GM23248 (cell line): ENCODE measurements at regions not wholly inside any gene's neighbourhood (a gene's known extent, or its start where the extent isn't known, plus 50 kb on each side); places are given as distances from the start of the nearest gene placed in this dataset.

Experiments
- DNase-seq: peaks from one replicate; pipeline ENCODE4 v3.0.0-alpha.2; 2015
- H2AFZ ChIP-seq: fragments of 200-600 bp; sonication (generic); 2 replicates; pipeline ENCODE4 v1.6.1; 2016; ENCODE audit warnings: antibody characterized with exemption
- H3F3A ChIP-seq: fragments of 200-600 bp; sonication (generic); 2 replicates; pipeline ENCODE4 v1.6.1; 2016; ENCODE audit warnings: mild to moderate bottlenecking, antibody characterized with exemption, mixed run types; ENCODE audit not compliant: insufficient read depth
- H3K27ac ChIP-seq: fragments of 200-600 bp; sonication (generic); 2 replicates; pipeline ENCODE4 v1.5.1; 2016; ENCODE audit warnings: mild to moderate bottlenecking
- H3K27me3 ChIP-seq: fragments of 200-600 bp; sonication (generic); replicated peaks from 2 replicates; pipeline ENCODE4 v1.6.1; 2016; ENCODE audit warnings: mild to moderate bottlenecking; ENCODE audit not compliant: insufficient read depth
- H3K36me3 ChIP-seq: fragments of 200-600 bp; sonication (generic); 2 replicates; pipeline ENCODE4 v1.6.1; 2016; ENCODE audit warnings: low read depth, mild to moderate bottlenecking
- H3K4me1 ChIP-seq: fragments of 200-600 bp; sonication (generic); 2 replicates; pipeline ENCODE4 v1.6.1; 2016; ENCODE audit warnings: mild to moderate bottlenecking; ENCODE audit not compliant: insufficient read depth
- H3K4me2 ChIP-seq: fragments of 200-600 bp; sonication (generic); one replicate; pipeline ENCODE4 v1.6.1; 2016; ENCODE audit warnings: mild to moderate bottlenecking; ENCODE audit not compliant: unreplicated experiment
- H3K4me3 ChIP-seq: fragments of 200-600 bp; sonication (generic); 2 replicates; pipeline ENCODE4 v1.5.1; 2016; ENCODE audit warnings: mild to moderate bottlenecking
- H3K79me2 ChIP-seq: fragments of 200-600 bp; sonication (generic); 2 replicates; pipeline ENCODE4 v1.6.1; 2016; ENCODE audit warnings: mild to moderate bottlenecking; ENCODE audit not compliant: insufficient read depth
- H3K9ac ChIP-seq: fragments of 200-600 bp; sonication (generic); 2 replicates; pipeline ENCODE4 v1.6.1; 2016; ENCODE audit warnings: mild to moderate bottlenecking
- H3K9me2 ChIP-seq: fragments of 200-600 bp; sonication (generic); 2 replicates; pipeline ENCODE4 v1.6.1; 2016; ENCODE audit warnings: mixed run types, mild to moderate bottlenecking, moderate library complexity; ENCODE audit not compliant: insufficient read depth
- H3K9me3 ChIP-seq: fragments of 200-600 bp; sonication (generic); one replicate; pipeline ENCODE4 v1.6.1; 2017; ENCODE audit warnings: low read depth
- H4K20me1 ChIP-seq: fragments of 200-600 bp; sonication (generic); 2 replicates; pipeline ENCODE4 v1.6.0; 2016; ENCODE audit not compliant: insufficient read depth
- EZH2 ChIP-seq: fragments of 200-600 bp; sonication (generic); IDR thresholded peaks from 2 replicates; pipeline ENCODE4 v1.6.1; 2018; ENCODE audit warnings: antibody characterized with exemption, mild to moderate bottlenecking; ENCODE audit not compliant: insufficient read depth, poor library complexity, severe bottlenecking
- EZH2phosphoT487 ChIP-seq: fragments of 200-600 bp; sonication (generic); IDR thresholded peaks from 2 replicates; pipeline ENCODE4 v1.6.1; 2018; ENCODE audit warnings: antibody characterized with exemption, moderate library complexity, mild to moderate bottlenecking, low read depth; ENCODE audit not compliant: insufficient read depth
- WGBS, 2 experiments: methylation state at CpG; one replicate each; pipeline ENCODE4 v1.1.6; 2015 to 2017; ENCODE audit warnings: low lambda C conversion rate in 2 of 2, low coverage in 1 of 2; ENCODE audit errors: missing lambda C conversion rate in 2 of 2; 5-methylcytosine and 5-hydroxymethylcytosine counted together
- in situ Hi-C: fragments of 300-500 bp; cut with MboI; formaldehyde crosslinking; loops from 2 replicates; pipeline ENCODE4 v1.15.0; 2020

GRCh38 chr7:112908086-112908485, 117.9 kb upstream of the TMEM168 start:
- H3K9ac ChIP-seq = no peak overlapping the region
- peaks cover 12% of the 10 kb centered on the region for H3F3A ChIP-seq
- no peak overlapping the region for H3K4me2 ChIP-seq
- no peaks in the 10 kb centered on the region for H3K27me3 ChIP-seq
- no peak overlapping the region for H3K27ac ChIP-seq
- in situ Hi-C loops = no loop called here
- no peak overlapping the region for H2AFZ ChIP-seq
- peaks cover 98% of the 10 kb centered on the region for H3K79me2 ChIP-seq
- no peak overlapping the region for H3K4me3 ChIP-seq
- whole genome bisulfite sequencing, 2 experiments = 92 to 98% methylated on average over 2 of the region's 2 CpGs
- DNase-seq = no peak
- TF ChIP-seq EZH2 (no peak), EZH2phosphoT487 (no peak)
- no peaks in the 10 kb centered on the region for H3K9me2 ChIP-seq
- no peaks in the 10 kb centered on the region for H3K9me3 ChIP-seq
- H3K4me1 ChIP-seq = no peaks in the 10 kb centered on the region
- peaks cover 25% of the 10 kb centered on the region for H3K36me3 ChIP-seq
- no peaks in the 10 kb centered on the region for H4K20me1 ChIP-seq

- H3K36me3 ChIP-seq = peaks cover 22% of the 10 kb centered on the region
- no peaks in the 10 kb centered on the region for H3K4me1 ChIP-seq
- TF ChIP-seq EZH2 = no peak
- TF ChIP-seq EZH2phosphoT487 = no peak
- in situ Hi-C loops = no loop called here
- H2AFZ ChIP-seq = no peak overlapping the region
- no peak overlapping the region for H3K27ac ChIP-seq
- peaks cover 12% of the 10 kb centered on the region for H3F3A ChIP-seq
- H3K9me3 ChIP-seq = no peaks in the 10 kb centered on the region
- no peak overlapping the region for H3K4me2 ChIP-seq
- WGBS, 2 experiments = 98 to 100% methylated on average over 1 of the region's 1 CpG
- H3K4me3 ChIP-seq = no peak overlapping the region
- DNase-seq = no peak
- H3K27me3 ChIP-seq = no peaks in the 10 kb centered on the region
- no peaks in the 10 kb centered on the region for H3K9me2 ChIP-seq
- no peak overlapping the region for H3K9ac ChIP-seq
- H3K79me2 ChIP-seq = peaks cover 98% of the 10 kb centered on the region
- H4K20me1 ChIP-seq = no peaks in the 10 kb centered on the region
Observed at GRCh38 chr7:112907658-112908057, 117.5 kb upstream of the TMEM168 start.

DNA sequence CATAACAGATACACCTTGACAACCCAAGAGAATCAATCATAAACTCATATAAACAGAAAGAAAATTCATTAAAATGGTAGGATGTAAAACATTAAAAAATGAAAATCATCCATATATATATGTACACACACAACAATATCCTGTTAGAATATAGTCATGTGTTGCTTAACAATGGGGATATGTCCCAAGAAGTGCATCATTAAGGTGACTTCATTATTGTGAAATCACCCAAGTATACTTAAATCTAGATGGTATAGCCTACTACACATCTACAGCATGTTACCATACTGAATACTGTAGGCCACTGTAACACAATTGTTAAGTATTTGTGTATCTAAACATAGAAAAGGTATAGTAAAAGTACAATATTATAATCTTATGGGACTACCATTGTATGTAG, 115.8 kb upstream of the TMEM168 start:
- H3K27ac ChIP-seq = no peak overlapping the region
- DNase-seq = peak; percentile 28
- no peaks in the 10 kb centered on the region for H3K9me2 ChIP-seq
- H3K9ac ChIP-seq = no peak overlapping the region
- H4K20me1 ChIP-seq = no peaks in the 10 kb centered on the region
- H3K4me1 ChIP-seq = no peaks in the 10 kb centered on the region
- peaks cover 15% of the 10 kb centered on the region; the same call in 1 of the 2 replicates for H3K36me3 ChIP-seq
- in situ Hi-C loops = no loop called here
- H3K4me2 ChIP-seq = no peak overlapping the region
- H3F3A ChIP-seq = peaks cover 12% of the 10 kb centered on the region
- peaks cover 98% of the 10 kb centered on the region for H3K79me2 ChIP-seq
- no peak overlapping the region for H2AFZ ChIP-seq
- no peak overlapping the region for H3K4me3 ChIP-seq
- no peak for TF ChIP-seq EZH2
- no peak for TF ChIP-seq EZH2phosphoT487
- H3K9me3 ChIP-seq = no peaks in the 10 kb centered on the region
- H3K27me3 ChIP-seq = no peaks in the 10 kb centered on the region

DNA sequence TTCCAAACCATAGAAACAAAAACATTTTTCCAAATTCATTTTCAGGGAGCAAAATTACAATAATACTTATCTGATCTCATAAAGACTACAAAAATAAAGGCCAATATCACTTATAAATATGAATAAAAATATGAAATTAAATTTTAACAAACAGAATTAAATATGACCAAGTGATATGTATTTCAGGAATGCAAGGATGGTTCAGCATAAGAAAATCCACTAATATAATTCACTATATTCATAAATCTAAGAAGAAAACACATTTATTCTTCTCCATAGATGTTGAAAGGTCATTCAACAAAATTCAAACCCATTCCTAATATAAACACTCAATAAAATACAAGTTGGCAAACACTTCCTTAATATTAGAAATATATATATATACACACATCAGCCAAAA, 115.2 kb upstream of the TMEM168 start:
- Histone ChIP-seq H3K27ac (no peak overlapping the region), H3K27me3 (no peaks in the 10 kb centered on the region), H3F3A (peaks cover 12% of the 10 kb centered on the region), H3K9me3 (no peaks in the 10 kb centered on the region), H4K20me1 (no peaks in the 10 kb centered on the region), H3K9me2 (no peaks in the 10 kb centered on the region), H3K4me1 (no peaks in the 10 kb centered on the region), H3K4me2 (no peak overlapping the region), H3K4me3 (no peak overlapping the region), H2AFZ (no peak overlapping the region), H3K36me3 (0 out of 2 replicates have a peak, but pooled peaks cover 15% of the 10 kb centered on the region), H3K79me2 (peaks cover 98% of the 10 kb centered on the region), H3K9ac (no peak overlapping the region)
- in situ Hi-C loops = no loop called here
- TF ChIP-seq EZH2phosphoT487 (no peak), EZH2 (no peak)
- peak; percentile 31 for DNase-seq
